Epithelial cell of proximal tubule (primary cell): ENCODE measurements at regions not wholly inside any gene's neighbourhood (a gene's known extent, or its start where the extent isn't known, plus 50 kb on each side); places are given as distances from the start of the nearest gene placed in this dataset.

Experiments
- DNase-seq: peaks from one replicate; pipeline ENCODE4 v3.0.0-alpha.2; 2011; ENCODE audit warnings: low read depth
- H3K4me3 ChIP-seq: 2 replicates; pipeline ENCODE4 v1.5.1; 2011; ENCODE audit warnings: low read depth, mild to moderate bottlenecking, low read length
- TF ChIP-seq, protein P1 (sequence below): conservative IDR thresholded peaks from 2 replicates; pipeline ENCODE4 v1.5.1; 2012; ENCODE audit warnings: low read depth, mild to moderate bottlenecking, low read length

GRCh38 chr12:3351731-3352130 is 139.3 kb upstream of the PRMT8 start:
- no peak overlapping the region for H3K4me3 ChIP-seq
- DNase-seq, result no peak
- TF ChIP-seq, protein P1, sequence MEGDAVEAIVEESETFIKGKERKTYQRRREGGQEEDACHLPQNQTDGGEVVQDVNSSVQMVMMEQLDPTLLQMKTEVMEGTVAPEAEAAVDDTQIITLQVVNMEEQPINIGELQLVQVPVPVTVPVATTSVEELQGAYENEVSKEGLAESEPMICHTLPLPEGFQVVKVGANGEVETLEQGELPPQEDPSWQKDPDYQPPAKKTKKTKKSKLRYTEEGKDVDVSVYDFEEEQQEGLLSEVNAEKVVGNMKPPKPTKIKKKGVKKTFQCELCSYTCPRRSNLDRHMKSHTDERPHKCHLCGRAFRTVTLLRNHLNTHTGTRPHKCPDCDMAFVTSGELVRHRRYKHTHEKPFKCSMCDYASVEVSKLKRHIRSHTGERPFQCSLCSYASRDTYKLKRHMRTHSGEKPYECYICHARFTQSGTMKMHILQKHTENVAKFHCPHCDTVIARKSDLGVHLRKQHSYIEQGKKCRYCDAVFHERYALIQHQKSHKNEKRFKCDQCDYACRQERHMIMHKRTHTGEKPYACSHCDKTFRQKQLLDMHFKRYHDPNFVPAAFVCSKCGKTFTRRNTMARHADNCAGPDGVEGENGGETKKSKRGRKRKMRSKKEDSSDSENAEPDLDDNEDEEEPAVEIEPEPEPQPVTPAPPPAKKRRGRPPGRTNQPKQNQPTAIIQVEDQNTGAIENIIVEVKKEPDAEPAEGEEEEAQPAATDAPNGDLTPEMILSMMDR, result no peak

DNA sequence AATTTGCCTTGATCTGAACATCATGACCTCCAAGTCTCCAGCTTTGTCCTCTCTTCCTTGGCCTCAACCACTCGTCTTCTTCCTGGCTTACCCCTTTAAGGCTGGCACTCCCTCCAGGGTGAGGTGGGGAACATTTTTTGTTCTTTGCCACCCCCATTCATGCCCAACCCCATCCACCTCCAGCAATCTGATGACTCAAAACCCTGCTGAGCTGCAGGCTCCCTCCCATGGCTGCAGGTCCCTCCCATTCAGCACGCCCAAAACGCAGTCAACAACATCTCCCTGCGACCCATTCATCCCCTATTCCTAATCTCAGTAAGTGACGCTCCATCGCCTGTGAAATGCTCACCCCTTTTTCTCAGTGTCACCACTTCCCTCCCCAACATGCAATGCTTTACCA is 138.8 kb upstream of the PRMT8 start:
- DNase-seq, result no peak
- H3K4me3 ChIP-seq, result no peak overlapping the region
- TF ChIP-seq, protein P1, result no peak

GRCh38 chr12:3353621-3354020 is 137.4 kb upstream of the PRMT8 start:
- H3K4me3 ChIP-seq, result no peak overlapping the region
- TF ChIP-seq, protein P1, result no peak
- DNase-seq, result no peak

DNA sequence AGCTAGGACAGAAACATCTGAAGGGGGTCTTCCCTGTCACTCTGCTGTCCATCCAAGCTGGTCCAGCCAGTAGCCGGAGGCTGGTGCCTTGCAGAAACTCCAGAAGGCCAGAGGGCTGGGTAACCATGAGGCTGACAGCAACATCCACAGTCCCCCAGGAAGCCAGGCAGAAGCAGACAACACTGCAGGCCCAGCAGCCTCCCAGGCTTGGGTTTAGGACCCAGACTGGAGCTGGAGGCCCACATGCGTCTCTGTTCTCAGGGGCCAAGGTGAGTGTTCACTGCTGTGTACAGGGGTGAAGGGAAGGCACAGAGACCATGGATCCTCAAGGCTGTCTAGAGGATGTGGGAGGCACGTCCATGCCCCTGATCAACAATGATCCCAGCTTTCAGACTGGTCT is 136.4 kb upstream of the PRMT8 start:
- no peak for DNase-seq
- TF ChIP-seq, protein P1, result no peak
- H3K4me3 ChIP-seq, result no peak overlapping the region

DNA sequence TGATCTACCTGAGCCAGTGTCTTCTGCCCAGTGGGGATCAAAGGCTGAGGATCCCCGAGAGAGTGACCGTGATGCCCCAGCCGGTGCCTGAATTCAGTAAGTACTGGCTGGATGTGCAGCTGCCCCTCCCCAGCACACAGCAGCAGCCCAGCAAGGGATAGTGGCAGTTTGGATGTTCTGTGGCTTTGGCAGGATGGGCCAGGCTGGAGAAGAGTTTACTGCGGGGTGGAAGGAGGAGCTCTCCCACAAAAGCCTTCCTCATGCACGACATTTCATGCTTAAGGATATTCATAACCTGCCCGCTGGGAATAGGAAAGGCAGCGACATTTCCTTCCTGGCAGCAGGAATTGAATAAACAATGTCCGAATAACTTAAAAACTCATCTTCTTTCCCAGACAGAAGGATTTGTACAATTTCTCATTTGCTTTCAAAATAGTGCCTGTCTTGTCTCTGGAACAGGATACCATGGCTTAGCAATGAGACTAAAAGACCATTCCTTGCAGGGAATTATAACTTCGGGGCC is 135.6 kb upstream of the PRMT8 start:
- TF ChIP-seq, protein P1, result no peak
- no peak overlapping the region for H3K4me3 ChIP-seq
- no peak for DNase-seq

GRCh38 chr12:3357950-3358525 is 133.0 kb upstream of the PRMT8 start:
- TF ChIP-seq, protein P1, result no peak
- H3K4me3 ChIP-seq, result no peak overlapping the region
- DNase-seq, result no peak

GRCh38 chr12:3359478-3359877 is 131.5 kb upstream of the PRMT8 start:
- TF ChIP-seq, protein P1, result no peak
- H3K4me3 ChIP-seq, result no peak overlapping the region
- no peak for DNase-seq
